DND-41 (cell line): ENCODE measurements at regions not wholly inside any gene's neighbourhood (a gene's known extent, or its start where the extent isn't known, plus 50 kb on each side); places are given as distances from the start of the nearest gene placed in this dataset.

Experiments
- EZH2 ChIP-seq: IDR thresholded peaks from 3 replicates; pipeline ENCODE4 v1.6.1; 2012; ENCODE audit warnings: borderline replicate concordance, low read depth, mild to moderate bottlenecking, moderate library complexity, low read length, inconsistent platforms; ENCODE audit not compliant: severe bottlenecking
- TF ChIP-seq, protein P1 (sequence below): IDR thresholded peaks from 2 replicates; pipeline ENCODE4 v1.5.1; 2012; ENCODE audit warnings: borderline replicate concordance, low read length, moderate library complexity, mild to moderate bottlenecking; ENCODE audit not compliant: poor library complexity, severe bottlenecking; ENCODE audit errors: extremely low read depth

DNA sequence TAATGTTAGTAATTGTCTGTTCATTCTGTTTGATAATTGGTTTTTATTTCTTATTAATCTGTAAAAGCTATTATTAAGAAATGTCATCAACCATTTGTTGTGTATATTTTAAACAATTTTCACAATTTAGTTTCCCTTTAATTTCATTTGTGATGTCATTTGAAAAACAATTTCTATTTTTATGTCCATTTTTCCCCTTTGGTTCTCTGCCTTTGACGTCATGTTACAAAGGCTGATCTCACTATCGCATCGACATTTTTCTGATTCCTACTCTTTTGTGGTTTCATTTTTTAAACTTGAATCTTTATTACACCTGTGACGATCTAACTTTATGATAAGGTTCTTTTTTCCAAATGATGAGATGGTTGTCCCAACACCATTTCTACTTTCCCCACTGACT lies 191.0 kb upstream of the ZNF507 start:
- TF ChIP-seq, protein P1, sequence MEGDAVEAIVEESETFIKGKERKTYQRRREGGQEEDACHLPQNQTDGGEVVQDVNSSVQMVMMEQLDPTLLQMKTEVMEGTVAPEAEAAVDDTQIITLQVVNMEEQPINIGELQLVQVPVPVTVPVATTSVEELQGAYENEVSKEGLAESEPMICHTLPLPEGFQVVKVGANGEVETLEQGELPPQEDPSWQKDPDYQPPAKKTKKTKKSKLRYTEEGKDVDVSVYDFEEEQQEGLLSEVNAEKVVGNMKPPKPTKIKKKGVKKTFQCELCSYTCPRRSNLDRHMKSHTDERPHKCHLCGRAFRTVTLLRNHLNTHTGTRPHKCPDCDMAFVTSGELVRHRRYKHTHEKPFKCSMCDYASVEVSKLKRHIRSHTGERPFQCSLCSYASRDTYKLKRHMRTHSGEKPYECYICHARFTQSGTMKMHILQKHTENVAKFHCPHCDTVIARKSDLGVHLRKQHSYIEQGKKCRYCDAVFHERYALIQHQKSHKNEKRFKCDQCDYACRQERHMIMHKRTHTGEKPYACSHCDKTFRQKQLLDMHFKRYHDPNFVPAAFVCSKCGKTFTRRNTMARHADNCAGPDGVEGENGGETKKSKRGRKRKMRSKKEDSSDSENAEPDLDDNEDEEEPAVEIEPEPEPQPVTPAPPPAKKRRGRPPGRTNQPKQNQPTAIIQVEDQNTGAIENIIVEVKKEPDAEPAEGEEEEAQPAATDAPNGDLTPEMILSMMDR: no peak
- no peak for TF ChIP-seq EZH2
